GM12873 (cell line): ENCODE measurements at regions not wholly inside any gene's neighbourhood (a gene's known extent, or its start where the extent isn't known, plus 50 kb on each side); places are given as distances from the start of the nearest gene placed in this dataset.

Experiments used
- CTCF ChIP-seq: IDR thresholded peaks from 2 replicates; pipeline ENCODE4 v1.5.1; 2012; ENCODE audit warnings: low read depth, mild to moderate bottlenecking, moderate library complexity, low read length, control low read depth; ENCODE audit not compliant: insufficient read depth; ENCODE audit errors: missing control alignments

- no peak for TF ChIP-seq CTCF
Observed at GRCh38 chr4:123628288-123628687, 231.7 kb downstream of the SPRY1 start.

GRCh38 chr4:123631786-123632692 is 235.4 kb downstream of the SPRY1 start:
- TF ChIP-seq CTCF: no peak

- no peak for TF ChIP-seq CTCF
Observed at GRCh38 chr4:123632693-123633030, 236.1 kb downstream of the SPRY1 start.

GRCh38 chr4:123638834-123639233 is 242.2 kb downstream of the SPRY1 start:
- no peak for TF ChIP-seq CTCF

GRCh38 chr4:123640271-123640670 is 243.7 kb downstream of the SPRY1 start:
- TF ChIP-seq CTCF: no peak

- no peak for TF ChIP-seq CTCF
Observed at GRCh38 chr4:123640824-123641223, 244.2 kb downstream of the SPRY1 start.

GRCh38 chr4:123643691-123644090 is 247.1 kb downstream of the SPRY1 start:
- no peak for TF ChIP-seq CTCF
